ENCODE measurements at regions not wholly inside any gene's neighbourhood (a gene's known extent, or its start where the extent isn't known, plus 50 kb on each side); places are given as distances from the start of the nearest gene placed in this dataset.

DNA sequence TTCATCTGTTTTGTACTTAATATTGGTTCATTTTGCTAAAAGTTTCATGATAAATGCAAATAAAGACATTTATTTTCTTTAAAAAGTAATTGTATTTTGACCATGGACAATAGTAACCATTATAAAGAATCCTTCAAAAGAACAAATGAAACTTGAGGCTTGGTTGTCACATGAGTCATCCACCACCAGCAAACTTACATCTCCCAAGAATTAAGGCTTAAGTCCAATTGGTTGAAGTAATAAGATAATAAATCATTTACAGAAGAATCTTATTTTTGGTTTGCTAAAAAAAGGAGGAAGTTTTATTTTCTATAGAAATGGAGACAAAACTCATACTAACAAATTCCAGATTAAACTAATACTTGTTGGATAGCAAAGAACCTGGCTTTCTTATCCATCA, 84.8 kb upstream of the KITLG start:
- DNase-seq, result no peak

DNA sequence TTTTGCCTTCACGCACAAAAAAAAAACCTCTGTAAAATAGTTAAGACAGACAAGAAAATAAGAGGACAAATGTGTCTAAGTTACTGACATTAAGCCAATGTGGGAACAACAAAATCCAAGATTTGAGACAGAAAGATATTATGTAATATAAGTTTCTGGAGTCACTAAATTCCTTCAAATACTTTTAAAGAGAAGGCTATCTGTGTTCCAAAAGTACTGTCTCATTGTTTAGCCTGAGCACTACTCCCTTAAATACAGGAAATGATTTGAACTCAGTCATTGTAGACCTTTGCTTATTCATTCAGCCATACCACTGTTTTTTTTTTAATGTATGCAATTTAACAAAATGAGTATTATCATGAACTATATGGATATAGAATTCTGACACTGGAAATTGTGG, 82.7 kb upstream of the KITLG start:
- no peak for DNase-seq

DNA sequence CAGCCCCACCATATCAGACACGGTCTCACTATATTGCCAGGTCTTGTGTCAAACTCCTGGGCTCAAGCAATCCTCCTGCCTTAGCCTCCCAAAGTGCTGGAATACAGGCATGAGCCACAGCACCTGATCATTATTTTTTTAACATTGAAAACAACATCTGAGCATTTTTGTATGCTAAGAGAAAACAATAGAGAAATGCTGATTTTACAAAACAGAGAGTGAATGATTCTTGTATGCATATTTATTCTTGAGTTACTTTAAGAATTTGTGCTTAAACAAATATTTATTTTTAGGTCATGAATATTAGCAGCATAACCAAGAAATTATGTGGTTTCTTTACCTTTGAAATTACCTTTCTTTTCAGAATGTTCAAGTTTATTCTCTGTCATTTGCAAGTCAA, 81.8 kb upstream of the KITLG start:
- no peak for DNase-seq

DNA sequence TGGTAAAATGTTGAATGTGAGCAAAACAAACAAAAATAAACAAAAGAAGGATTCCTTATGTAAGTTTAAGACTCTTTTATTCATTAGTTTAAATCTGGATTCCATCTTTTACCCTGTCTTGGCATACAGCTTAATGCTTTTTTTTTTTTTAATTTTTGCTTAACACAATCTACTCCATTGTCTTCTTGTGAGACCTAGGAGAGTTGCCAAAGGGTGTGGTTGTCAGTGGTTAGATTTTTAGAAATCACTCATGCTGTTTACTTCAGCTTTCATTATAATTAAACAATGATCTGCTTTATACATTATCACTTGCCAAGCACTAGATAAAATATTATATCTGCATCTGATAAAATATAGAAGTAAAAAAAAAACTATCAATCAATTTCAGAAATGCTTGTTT, 77.7 kb upstream of the KITLG start:
- no peak for DNase-seq

DNA sequence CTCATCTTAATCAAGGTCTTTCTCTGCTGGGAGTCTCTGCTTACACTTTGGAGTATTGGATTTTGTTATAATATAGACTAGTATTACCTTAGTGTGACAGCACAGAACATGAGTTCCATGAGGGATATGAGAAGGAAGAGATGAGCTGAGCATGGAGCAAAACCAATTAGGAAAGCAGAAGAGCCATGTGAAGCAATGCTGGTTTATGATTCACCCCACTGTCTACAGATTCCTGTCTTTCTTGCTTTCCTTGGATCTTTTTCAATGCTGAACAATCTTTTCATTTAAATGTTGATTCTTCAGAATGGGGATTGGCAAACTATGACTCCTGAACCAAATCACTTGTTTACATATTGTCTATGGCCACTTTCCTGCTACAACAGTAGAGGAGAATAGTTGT, 70.4 kb upstream of the KITLG start:
- no peak for DNase-seq

DNA sequence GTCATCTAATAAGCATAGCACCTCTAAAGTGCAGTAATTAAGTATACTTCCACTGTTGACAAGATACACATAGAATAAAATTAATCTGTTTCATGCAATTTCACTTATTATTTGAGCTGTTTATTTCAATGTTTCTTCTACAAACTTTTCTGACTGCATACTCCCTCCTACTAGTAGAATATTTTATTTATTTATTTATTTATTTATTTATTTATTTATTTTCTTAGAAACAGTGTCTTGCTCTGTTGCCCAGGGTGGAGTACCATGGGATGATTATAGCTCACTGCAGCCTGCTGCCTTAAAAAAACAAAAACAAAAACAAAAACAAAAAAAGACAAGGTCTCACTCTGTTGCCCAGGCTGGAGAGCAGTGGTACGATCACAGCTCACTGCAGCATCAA, 68.4 kb upstream of the KITLG start:
- DNase-seq, result no peak

DNA sequence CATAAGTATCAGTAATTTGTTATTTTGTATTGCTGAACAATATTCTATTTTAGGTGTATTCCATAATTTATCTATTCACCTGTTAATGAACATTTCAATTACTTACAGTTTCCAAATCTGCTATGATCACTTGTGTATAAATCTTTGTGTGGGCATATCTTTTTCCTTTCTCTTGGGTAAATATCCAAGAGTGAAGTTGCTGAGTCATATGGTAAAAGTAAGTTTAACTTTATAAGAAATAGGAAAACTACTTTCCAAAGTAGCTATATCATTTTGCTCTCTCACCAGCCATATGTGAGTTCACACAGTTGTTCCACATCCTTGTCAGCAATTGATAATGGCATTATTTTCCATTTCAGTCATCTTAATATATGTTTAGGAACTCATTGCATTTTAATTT, 66.6 kb upstream of the KITLG start:
- DNase-seq, result no peak

DNA sequence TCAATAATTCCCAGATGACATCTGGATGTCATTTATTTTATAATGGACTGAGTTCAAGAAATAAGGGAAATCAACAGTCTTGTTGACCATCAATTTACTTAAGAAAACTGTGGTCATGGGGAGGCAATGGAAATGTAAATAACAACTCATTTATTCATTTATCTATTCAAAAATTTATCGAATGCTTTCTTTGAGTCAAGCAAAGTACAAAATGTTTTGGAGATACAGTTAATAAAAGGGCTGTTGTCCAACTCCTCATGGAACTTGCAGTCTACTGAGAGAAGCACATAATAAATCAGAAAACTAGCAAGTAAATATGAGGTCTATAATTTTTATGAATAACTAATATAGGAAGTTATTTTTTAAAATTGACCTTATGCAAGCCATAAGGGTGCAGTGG, 65.5 kb upstream of the KITLG start:
- DNase-seq, result no peak

DNA sequence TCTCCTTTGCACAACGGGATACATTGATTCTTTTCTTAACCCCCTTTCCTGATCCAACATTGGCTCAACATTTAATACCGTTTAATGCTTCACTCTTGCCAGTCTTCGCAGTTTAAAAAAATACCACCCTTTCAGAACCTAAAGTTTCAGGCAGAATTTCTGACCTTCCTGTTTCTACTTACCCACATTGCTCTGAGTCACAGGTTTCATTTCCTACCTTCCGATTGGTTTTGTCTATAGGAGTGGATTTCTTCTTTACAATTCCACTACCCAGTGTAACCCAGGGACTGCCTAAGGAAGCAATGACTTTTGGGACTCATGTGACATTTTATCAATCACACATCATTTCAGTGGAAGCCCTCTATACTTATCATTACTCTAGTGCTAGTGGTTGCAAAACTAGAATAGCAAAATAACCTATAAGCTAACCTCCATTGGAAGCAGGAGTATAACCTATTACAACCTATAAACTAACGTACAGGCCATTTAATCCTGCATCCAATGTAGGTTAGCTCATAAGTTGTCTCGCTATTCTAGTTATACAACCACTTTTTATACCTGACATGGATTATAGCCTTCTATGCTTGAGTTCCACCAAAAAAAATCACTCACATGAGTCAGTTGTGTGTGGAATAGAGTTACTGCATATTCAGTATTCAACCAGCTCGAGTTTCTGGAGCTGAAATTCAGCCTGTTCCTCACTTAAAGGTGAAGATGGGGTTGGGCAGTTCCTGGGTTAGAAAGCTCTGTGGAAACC, 64.9 kb upstream of the KITLG start:
- no peak for DNase-seq

DNA sequence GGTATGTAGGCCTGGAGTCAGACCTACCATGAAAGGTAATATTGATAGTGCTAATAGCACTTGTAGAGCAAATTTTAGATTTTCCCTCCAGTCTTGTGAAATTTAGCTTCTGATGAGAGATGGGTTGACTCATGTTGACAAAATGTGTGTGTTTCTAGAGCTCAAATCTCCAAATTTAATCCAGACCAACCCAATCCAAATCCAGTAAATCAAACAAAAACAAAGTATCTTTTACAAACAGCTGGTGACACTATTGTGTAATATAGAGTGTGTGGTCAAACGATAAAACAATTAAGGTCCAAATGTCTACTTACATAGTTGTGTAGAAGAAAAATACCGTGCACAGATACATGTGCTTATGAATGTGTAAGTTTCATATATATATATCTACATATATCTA, 63.4 kb upstream of the KITLG start:
- DNase-seq, result no peak

DNA sequence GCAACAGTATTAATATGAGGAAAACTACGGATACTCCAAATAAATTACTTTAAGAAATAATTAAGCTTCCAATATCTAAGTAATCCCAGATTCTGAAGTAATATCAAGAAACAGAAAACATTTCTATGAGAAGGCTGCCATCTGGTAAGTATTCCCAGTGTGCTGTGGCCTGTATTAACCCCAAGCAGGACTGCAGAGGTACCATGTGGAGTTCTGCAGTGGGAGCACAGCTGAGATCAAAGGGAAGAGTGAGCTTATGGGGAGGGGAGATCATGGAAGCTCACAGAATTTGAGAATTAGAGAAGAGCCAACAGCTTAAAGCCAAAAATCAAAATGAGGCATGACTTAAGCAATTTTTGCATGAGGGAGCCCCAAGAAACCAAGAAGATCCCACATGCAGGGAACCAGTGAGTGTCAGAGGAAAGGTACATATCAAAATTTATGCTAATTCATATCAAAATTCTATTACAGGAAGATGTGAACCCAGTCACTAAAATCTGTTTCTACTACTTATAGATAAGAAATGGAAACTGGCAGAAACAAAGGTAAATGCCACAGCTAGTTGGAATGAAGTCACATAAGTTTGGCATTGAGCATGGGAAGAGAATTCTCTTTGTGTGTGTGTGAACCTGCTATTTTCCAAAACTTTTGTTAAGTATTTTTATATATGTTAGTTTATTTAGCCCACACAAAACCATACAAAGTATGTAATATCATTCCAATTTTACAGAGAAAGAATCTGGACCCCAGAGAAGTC, 62.6 kb upstream of the KITLG start:
- no peak for DNase-seq

DNA sequence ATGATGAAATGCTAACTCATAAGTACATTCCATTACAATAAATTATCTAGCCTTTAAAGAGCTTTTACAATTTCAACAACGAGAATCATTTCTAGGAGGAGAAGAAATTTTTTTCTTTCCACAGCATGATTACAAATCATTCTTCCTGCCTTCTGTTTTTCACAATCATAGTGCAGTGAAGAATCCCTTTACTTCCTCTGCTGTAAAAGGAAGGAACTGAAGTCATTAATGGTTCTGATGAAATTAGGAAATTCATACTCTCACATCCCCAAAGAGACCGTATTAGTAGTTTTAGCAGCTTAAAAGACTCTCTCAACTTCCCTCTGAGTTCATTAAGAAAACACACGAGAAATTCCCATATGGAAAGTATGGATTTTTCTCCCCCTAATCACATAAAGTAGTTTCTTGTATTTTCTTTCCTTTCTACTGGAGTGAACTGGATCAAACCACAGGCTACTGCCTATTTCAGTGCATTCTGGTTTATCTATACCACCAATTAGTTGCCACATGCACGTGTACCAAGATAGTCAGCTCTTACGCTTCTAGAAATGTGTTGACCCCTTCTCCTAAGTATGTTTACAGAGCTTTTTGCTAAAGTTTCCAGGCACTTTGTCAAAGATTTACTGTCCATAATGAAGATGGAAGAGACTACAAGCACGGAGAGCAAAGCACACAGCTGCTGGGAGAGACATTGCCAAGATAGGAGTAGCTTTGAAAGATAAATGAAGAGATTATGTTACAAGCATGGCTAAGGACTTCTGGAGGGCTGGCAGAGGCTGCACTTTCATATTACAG, 58.9 kb upstream of the KITLG start:
- DNase-seq, result no peak

DNA sequence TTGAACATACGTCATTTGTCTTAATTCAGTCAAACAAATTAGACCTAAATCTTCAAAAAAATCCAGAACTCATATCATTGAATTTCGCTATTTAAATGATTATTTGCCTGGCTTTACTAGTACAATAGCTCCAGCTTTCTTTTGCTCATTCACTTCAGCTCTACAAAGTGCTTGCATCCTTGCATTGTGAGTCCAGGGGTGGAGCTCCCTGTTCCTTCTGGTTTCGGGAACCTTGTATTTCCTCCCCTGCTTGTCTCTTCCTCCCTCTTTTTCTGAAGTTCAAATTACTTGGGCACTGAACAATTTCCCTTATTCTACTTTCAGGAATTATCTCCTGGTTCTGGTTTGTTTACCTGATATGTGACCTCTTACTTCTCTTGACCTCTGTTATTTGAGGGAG, 58.1 kb upstream of the KITLG start:
- DNase-seq, result no peak

DNA sequence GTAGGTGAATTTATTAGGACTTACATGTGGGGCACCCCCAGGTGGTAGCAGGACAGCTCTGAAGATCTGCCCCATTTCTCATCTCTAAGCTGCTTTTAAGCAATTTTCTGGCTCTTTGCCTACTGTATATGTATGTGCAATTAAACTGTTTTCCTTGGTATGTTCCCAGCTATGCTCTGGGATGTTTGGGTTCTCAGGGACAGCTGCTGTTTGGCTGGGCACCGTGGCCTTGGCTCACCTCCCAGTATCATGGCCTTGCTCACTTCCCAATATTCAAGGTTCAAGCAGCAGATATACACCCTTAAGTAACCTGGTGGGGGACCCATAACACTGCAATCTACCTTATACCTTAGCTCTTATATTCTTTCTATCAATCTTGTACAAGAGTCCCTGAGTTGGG, 53.7 kb upstream of the KITLG start:
- DNase-seq, result no peak

DNA sequence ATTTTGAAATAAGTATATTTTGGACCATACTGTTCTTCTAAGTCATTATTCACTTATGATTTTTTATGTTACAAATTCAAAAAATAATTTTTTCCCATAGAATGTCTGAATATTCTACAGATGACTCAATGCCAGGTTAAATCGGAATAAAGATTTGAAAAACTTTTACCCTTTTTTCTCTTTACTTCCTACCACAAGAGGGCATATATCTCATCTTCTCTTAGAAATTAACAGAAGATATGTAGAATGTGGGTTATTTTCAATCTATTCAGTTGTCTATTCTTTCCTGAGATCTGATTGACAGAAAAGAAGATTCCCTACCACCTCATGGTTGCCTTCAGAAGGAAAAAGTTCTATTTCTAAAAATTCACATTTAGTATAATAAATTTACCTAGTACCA, 53.0 kb upstream of the KITLG start:
- no peak for DNase-seq

DNA sequence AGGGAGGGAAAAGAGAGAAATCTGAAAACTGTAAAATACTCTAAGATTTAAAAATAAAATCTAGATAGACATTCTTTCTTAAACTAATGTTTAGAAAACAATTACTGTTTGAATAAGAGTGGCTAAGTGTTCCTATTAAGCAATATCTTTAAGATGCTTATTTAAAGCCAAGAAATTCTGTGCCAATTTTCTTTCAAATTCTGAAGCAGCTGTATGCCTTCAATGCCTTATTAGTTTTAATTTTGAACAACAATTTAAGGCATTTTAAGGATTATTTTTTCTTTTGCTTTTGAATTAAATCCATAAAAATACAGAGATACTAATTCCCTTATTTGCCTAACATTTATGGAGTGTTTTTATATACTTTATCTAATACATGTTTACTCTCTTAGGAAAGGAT, 50.3 kb upstream of the KITLG start:
- no peak for DNase-seq
